SK-N-MC (cell line): ENCODE measurements at regions not wholly inside any gene's neighbourhood (a gene's known extent, or its start where the extent isn't known, plus 50 kb on each side); places are given as distances from the start of the nearest gene placed in this dataset.

ENCODE experiments used
- EZH2 ChIP-seq: fragments of 200-600 bp; sonication (generic); IDR thresholded peaks from one replicate; pipeline ENCODE4 v1.6.1; 2017; ENCODE audit warnings: antibody characterized with exemption
- POLR2AphosphoS5 ChIP-seq: IDR thresholded peaks from 2 replicates; pipeline ENCODE4 v1.6.1; 2012; ENCODE audit warnings: mild to moderate bottlenecking, low read depth, low read length, borderline replicate concordance

GRCh38 chr4:14767142-14767541, 235.1 kb upstream of the CPEB2 start:
- TF ChIP-seq POLR2AphosphoS5 (no peak), EZH2 (no peak)
